ENCODE measurements at regions not wholly inside any gene's neighbourhood (a gene's known extent, or its start where the extent isn't known, plus 50 kb on each side); places are given as distances from the start of the nearest gene placed in this dataset.
"Not testable (repeated sequence)": the region's sequence is repeated elsewhere in the genome, so short reads cannot be mapped to it uniquely, and the experiment has no call there.

DNA sequence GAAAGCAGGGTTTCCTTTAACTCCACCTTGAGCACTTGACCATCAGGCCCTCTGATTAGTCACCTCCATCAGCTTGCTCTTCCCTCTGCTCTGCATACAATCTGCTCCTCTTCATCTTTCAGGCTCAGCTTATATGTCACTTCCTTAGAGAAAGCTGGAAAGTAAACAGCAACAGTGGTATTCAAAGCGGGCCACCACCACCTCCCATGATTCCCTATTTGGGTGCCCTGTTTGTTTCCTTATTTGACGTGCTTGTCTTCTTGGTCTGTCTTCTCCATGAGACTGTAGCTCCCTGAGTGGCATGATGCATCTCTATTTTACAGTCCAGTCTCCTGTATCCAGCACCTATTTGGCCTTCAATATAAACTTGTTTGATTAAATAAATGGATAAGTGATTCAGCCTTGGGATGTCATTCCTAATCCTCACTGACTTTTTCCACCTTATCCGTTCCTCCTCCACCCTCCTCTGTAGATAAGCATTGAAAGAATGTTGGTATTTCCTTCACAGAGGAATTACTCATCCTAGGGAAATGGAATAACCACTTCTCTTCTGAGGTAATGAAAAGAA, 102.8 kb upstream of the SGK1 start:
- no peak for DNase-seq

DNA sequence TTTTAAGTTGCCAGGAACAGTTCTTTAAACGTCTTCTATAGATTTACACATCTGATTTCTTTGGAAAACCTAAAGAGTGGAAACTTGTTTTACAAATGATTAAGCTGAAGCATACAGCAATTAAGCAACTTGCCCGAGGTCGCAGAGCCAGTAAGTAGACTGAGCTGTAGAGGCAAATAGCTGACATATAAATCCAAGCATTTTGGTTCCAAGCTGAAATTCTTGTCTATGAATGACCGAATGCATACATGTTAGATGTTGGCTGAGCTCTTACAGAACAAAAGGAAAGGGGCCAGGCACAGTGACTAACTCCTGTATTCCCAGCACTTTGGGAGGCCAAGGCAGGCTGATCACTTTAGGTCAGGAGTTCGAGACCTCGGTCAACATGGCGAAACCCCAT, 101.8 kb upstream of the SGK1 start:
- DNase-seq, result no peak

DNA sequence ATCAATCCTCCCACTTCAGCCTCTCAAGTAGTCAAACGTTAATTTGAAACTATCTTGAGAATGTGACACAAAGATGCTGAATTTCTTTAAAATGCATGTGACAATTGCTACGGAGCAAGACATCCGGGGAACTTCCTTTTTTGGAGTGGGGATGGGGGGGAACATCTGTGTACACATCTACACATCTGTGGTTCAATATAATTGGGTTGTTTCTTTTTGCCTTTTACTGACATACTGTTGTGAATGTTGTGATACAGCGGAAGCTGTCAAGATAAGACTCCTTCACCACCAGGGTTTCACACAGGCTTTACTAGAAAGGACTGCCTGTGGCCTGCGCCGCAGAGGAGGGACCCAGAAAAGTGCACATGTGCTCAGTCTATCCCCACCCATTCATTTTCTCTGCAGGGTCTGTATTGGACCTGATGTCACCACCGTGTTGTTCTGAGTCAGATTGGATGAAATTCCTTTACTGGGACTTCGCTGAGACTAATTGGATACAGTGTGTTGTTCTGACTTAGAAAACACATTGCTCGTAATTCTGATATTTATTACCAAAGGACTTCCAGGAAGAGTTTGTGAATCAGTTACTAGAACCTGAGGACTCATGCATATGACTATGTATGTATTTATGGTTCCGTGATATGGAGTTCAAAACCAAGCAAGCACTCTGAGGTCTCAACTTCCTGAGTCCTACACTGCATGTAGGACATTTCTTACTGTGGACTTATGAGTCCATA, 98.7 kb upstream of the SGK1 start:
- DNase-seq, result no peak

DNA sequence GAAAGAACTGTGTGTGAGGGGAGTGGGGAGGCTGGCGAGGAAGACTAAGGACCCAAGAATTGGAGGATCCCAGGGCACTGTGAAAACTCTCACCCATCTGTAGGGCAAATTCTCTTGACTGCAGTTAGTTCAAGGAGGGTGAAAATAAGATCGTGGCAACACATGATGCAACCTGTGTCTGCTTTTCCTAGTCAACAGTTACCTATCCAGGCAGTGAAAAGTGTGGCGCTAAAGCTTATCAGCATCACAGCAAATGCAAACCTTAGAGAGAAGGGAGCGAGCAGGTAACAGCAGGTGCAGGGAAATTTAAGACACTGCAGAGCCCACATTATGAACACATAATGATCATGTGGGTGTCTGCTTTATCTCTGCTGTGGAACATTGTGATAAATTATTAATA, 97.7 kb upstream of the SGK1 start:
- no peak for DNase-seq

DNA sequence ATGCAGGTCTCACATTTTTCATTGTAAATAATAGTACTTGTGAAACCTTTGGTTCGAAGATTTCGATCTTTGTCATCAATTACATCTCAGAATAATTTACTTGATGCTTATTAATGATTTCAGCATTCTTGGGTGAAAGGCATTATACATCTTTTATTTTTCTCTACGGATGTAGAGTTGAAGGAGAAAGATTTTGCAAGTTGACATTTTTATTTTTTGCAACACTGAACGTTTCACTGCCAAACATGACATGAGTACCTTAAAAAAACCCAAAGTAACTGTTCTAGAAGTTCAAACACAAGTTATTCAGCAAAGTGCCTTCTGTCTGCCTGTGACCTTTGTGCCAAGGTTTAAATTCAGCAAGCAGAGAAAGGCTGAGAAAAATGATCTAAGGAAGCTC, 97.3 kb upstream of the SGK1 start:
- no peak for DNase-seq

DNA sequence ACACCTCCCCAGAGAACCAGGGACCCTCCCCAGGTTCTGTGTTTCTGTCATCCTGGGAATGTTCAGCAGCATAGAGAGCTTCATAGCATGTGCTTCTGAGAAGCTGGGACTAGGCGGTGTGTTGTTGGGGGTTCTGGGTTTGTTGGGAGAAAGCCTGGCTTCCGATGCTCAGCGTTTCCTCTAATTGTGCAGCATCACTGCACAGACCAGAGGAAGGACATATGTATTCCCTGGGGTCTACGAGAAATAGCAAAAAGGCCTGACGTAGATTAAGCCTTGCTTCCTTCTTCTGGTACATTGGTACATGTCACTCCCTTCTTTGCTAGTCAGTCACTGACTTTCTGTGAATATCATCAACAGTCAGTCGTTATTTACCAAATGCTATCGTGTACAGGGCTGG, 96.9 kb upstream of the SGK1 start:
- no peak for DNase-seq

DNA sequence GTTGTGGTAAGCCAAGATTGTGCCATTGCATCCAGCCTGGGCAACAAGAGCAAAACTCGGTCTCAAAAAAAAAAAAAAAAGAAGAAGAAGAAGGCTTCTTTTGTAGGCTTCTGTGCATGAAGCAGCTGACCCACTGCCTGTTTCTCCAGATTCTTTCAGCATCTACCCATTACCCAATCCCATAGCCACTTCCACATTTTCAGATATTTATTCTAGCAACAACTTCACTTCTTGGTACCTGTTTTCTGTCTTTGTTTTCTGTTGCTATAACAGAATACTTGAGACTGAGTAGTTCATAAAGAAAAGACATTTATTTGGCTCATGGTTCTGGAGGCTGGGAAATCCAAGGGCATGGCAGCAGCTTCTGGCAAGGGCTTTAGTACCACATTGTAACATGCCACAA, 95.3 kb upstream of the SGK1 start:
- no peak for DNase-seq

DNA sequence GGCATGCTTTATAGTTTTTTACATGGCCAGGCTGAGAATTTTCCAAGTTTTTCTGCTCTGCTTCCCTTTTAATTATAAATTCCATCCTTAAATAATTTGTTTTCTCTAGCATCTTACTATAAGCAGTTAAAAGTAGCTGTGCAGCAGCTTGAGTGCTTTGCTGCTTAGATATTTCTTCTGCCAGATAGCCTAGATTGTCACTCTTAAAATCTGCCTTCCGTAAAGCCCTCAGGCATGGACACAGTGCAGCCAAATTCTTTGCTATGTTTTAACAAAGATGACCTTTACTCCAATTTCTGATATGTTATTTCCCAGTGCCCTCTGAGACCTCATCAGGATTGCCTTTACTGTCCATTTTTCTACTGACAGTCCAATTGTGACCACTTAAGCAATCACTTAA, 92.6 kb upstream of the SGK1 start:
- DNase-seq, result no peak

DNA sequence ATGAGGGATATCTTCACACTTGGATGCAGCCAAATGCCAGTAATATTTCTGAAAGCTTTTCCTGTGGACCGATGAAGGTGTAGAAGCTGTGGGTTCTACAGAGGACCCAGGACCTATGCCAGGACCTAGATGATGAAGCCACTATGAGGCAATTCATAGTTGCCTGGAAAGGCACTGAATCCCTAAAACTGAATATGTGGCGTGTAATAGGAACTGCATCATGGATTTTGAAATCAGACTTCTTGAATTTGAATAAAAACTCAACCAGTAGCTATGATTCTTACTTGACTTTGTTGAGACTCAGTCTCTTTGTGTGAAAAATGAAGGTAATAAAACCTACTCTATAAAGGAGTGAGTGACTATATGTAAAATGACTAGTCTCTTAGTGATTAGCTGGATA, 89.9 kb upstream of the SGK1 start:
- DNase-seq, result no peak

DNA sequence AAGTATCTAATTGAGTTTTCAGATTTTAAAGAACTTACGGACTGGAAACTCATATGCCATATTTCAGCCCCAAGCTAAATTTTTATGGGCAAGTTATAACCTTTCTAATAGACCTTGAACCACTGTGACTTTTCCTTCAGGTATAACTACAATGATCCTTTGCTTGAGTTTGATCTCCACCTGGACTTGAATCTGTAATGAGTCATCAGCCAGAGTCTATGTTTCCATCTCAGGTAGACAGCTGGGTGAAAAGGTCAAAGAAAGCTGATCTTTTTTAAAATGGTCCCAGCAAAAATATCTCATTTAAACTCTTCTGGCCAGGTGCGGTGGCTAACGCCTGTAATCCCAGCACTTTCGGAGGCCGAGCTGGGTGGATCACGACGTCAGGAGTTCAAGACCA, 88.4 kb upstream of the SGK1 start:
- no peak for DNase-seq

DNA sequence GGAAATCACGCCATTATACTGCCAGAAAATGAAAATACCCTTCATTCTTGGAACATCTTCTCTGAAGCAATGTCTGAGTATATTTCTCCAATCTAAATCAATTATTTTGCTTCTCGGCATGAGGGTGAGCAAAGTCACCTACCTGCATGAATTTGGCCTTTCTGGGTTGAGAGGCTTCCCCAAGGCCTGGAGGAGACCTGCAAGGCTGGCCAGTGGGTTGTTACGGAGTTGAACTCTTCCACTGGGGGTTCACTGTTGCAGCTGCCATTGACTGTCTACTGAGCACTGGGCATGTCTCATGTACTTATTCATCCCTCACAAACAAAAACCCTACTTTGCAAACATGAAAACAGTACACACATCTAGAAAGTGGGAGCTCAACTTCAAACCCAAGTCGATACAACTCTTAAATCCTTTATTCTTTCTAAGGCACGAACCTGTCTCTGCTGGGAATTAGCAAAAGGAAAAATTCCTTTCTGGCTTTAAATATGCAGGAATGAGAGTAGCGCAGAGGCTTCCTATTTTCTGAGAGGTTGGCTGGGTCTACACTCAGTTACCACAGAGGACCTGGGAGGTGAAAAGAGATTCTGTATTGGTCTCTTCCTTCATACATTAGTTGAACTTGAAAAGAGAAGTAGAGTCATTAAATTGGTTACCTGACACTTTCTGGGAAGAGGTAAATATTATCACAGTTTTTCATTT, 87.6 kb upstream of the SGK1 start:
- no peak for DNase-seq

DNA sequence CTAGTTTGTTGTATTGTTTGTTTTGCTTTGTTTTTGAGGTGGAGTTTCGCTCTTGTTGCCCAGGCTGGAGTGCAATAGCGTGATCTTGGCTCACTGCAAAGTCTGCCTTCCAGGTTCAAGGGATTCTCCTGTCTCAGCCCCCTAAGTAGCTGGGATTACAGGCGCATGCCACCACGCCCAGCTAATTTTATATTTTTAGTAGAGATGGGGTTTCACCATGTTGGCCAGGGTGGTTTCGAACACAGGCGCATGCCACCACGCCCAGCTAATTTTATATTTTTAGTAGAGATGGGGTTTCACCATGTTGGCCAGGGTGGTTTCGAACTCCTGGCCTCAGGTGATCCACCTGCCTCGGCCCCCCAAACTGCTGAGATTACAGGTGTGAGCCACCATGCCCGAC, 85.4 kb upstream of the SGK1 start:
- DNase-seq, result not testable (repeated sequence)

DNA sequence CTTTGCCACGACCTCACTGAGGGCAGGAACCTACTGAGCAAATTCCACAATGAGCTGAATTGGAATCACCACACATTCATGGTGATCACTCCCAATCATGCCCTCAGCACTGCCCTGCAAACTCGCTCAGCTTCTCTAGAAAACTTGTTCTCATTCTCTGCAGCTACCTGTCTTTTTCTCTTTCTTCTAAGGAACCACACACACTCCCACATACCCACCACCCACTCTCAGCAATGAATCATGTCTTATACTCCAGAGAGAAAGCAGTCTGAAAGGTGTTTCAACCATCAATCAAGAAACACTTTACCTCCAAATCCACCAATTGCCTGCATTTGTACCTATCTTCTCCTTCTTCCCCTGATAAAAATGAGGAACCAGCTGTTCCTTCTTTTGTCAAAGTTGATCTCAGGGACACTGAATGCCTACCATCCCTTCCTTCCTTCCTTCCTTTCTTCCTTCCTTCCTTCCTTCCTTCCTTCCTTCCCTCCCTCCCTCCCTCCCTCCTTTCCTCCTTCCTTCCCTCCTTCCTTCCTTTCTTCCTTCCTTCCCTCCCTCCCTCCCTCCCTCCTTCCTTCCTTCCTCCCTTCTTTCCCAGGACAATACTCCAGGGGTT, 84.6 kb upstream of the SGK1 start:
- DNase-seq, result no peak

DNA sequence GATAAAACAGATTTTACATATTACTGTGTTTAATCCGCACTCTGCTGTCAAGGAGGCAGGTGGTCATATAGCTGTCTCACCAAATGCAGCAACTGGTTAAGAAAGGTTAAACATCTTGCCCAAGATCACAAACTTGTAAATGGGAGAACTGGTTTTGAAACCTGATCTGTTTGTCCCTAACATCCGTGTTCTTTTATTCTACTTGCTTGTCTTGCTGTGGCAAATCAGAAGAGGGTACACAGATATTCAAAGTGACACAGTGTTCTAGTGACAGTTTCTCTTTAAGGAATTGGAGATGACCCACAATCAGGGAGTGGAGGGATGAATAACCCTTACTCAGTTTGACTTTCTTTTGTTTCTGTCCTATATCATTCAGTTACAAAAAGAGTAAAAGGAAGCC, 83.0 kb upstream of the SGK1 start:
- DNase-seq, result peak; percentile 44

DNA sequence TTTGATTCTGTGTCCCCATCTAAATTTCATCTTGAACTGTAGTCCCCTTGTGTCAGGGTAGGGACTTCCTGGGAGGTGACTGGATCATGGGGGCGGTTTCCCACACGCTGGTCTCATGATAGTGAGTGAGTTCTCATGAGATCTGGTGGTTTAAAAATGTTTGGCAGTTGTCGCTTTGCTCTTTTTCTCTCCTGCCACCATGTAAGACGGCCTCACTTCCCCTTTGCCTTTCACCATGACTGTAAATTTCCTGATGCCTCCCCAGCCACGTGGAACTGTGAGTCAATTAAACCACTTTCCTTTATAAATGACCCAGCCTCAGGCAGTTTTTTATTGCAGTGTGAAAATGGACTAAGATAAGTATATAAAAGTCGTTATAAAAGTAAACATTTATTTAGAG, 80.5 kb upstream of the SGK1 start:
- no peak for DNase-seq

DNA sequence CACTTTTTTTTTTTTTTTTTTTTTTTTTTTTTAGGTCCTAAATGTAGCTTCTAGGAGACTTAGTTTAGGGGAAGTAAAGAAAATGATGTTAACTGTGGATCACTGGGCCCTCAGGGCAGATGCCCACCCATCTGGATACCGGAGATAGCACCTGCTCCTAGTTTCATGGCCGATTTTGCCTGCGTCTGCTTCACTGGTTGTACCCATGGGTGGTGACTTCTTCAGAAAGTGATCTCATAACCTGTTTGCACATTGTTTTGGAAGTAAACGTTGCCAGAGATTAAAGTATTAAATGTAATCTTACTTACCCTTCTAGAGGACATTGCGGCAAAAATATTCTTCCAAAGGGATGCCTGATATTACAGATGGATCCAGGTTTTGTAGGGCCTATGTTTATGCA, 79.8 kb upstream of the SGK1 start:
- DNase-seq, result no peak

DNA sequence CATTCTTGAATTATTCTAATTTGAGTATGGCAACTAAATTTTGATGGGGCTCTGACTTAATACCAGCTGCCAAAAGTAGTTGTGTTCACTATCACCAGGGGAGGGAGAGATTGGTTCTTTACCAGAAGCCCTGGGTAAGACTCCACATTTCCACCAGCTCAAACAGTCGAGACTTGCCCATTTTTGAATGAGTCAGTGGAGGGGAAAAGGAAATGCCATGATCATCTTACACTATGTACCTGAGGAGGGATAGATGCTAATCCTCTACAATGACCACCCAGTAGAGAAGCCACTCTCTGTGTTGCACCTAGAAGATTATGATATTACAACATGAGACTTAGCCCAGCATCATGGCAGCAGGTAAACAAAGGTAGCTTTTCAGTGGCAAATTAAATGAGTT, 77.0 kb upstream of the SGK1 start:
- no peak for DNase-seq

DNA sequence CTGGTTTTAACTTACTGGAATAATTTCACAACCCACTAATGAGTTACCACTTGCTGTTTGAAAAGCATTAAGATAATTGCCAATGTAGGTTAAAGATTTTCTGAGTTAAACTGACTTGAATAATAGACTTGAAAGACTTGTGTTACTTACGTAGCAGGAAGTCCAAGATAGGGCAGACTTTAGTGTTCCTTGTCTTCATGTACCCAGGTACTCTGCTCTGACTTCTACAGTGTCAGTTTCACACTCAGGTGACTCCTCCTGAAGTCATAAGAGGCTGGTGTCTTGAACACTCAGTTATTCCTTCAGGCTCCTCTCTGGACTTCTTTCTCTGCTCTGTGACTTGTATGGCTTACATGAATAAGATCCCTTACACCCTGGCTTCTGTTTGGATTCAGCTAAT, 76.3 kb upstream of the SGK1 start:
- no peak for DNase-seq

DNA sequence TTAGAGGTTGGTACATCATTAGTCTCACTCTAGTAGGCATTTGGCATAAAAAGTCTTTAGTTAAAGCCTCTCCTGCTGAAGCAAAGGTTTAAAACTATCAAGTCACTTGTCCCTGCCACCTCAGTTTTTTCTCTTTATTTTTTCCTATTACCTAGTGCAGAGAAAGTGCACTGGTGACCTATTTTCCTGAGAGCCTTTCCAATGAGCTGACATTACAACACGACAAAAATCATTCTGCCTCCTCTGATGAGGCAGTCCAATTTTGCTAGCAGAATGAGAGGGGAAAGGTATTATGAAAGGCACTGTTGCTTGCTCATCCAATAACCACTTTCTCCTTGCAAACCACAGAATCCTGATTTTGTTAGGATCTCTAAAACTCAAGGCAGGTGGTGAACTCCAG, 73.3 kb upstream of the SGK1 start:
- DNase-seq, result no peak

DNA sequence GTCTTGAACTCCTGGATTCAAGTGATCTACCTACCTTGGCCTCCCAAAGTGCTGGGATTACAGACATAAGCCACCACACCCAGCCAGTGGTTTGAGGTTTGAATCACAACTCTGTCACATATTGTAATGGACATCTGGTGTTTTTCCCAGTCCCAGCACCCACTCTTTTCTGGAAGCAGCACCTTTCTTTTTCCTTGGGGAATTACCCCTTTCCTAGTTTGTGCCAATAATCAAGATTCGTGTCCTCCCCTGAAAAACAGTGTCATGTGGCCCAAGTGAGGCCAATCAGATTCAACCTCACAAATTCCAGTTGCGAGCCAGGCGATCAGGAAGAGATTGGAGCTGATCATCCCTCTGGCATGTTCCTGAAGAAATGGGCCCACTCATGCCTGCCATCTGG, 71.7 kb upstream of the SGK1 start:
- no peak for DNase-seq

DNA sequence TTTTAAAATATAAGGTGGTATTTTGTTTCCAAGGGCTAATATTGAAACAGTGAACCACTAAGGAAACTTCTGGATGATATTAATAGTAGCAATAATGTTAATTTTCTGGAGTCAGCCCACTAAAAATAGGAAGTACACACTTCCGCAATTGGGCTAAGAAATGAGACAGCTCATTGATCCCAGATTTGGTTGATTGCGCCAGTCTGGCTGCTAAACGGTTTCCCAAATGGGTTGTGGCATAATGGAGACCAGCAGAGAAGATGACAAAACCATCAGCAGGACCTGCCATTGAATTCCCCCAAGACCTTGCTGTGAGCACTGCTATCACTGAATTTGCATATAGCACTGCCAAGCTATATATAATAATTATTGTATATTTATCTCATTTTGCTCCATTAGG, 71.2 kb upstream of the SGK1 start:
- no peak for DNase-seq

DNA sequence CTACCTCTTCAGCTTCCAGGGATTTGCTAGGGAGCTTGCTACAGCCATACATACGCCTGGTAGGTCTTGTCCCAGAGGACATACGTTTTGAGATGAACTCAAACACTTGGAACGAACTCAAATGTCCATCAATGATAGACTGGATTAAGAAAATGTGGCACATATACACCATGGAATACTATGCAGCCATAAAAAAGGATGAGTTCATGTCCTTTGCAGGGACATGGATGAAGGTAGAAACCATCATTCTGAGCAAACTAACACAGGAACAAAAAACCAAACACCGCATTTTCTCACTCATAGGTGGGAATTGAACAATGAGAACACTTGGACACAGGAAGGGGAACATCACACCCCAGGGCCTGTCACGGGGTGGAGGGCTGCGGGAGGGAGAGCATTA, 68.6 kb upstream of the SGK1 start:
- not testable (repeated sequence) for DNase-seq

DNA sequence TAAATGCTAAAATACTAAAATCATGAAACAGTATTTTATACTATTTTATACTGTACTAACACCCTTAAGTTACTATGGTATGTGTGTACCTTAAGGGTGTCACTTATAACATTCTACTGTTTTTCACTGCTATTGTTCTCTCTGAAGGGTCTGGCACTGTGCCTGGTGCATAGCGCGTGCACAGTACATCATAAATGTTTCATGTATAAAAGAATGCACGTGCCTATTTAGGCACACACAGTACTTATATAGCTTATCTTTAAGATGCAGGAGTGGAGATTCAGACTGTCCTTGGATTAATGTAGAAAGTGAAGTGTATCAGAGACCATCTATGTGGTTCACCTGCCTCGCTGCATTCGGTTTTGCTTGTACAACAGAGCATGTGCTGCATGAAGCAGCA, 64.0 kb upstream of the SGK1 start:
- DNase-seq, result no peak

DNA sequence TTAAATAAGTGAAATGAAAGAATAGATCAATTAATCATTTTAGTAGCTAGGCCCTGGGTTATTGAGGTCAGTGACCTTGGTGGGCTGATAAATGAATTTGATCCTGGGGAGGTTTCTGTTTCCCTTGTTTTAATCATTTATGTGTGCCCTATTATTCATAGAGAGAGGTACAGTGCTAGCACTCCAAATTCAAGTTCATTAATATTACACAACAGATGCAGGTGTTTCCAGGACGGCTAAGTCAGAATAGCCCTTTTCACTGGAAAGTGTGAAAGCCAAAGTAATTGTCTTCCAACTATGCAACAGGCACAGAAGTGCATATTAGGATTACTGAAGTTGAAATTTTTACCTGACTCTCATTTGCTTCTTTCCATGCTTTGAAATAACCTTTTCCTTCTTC, 61.7 kb upstream of the SGK1 start:
- DNase-seq, result no peak

All from NCI-H510A treated with DMSO at 0.1 percent for 48 hours (cell line).